SJSA1 (cell line): ENCODE measurements at regions not wholly inside any gene's neighbourhood (a gene's known extent, or its start where the extent isn't known, plus 50 kb on each side); places are given as distances from the start of the nearest gene placed in this dataset.

Experiments used
- DNase-seq, 2 experiments: peaks; one replicate each; pipeline ENCODE4 v3.0.0-alpha.2; 2015 to 2020; ENCODE audit warnings: low spot score in 2 of 2, low read depth in 1 of 2
- H3K27ac ChIP-seq: fragments of 250-450 bp; sonication (Bioruptor Pico); 2 replicates; pipeline ENCODE4 v1.5.1; 2020; ENCODE audit warnings: mild to moderate bottlenecking, moderate library complexity
- H3K27me3 ChIP-seq: fragments of 250-450 bp; sonication (Bioruptor Pico); replicated peaks from 2 replicates; pipeline ENCODE4 v1.5.1; 2020; ENCODE audit warnings: mild to moderate bottlenecking, moderate library complexity
- H3K36me3 ChIP-seq: fragments of 250-450 bp; sonication (Bioruptor Pico); 2 replicates; pipeline ENCODE4 v1.5.1; 2020; ENCODE audit warnings: mild to moderate bottlenecking
- H3K4me1 ChIP-seq: fragments of 250-450 bp; sonication (Bioruptor Pico); replicated peaks from 2 replicates; pipeline ENCODE4 v1.6.1; 2021; ENCODE audit warnings: mild to moderate bottlenecking
- H3K4me3 ChIP-seq: fragments of 250-450 bp; sonication (Bioruptor Pico); 2 replicates; pipeline ENCODE4 v1.5.1; 2020; ENCODE audit warnings: mild to moderate bottlenecking
- H3K9me3 ChIP-seq: fragments of 250-450 bp; sonication (Bioruptor Pico); replicated peaks from 2 replicates; pipeline ENCODE4 v1.5.1; 2020; ENCODE audit warnings: mild to moderate bottlenecking

- H3K4me1 ChIP-seq: no peaks in the 10 kb centered on the region
- H3K27me3 ChIP-seq: peaks cover 13% of the 10 kb centered on the region
- no peak overlapping the region for H3K27ac ChIP-seq
- no peaks in the 10 kb centered on the region for H3K9me3 ChIP-seq
- H3K36me3 ChIP-seq: no peaks in the 10 kb centered on the region
- no peak overlapping the region for H3K4me3 ChIP-seq
- DNase-seq: no peak
Measured at GRCh38 chr21:36532769-36533467, 53.0 kb upstream of the CLDN14 start.

- Histone ChIP-seq H3K27ac (no peak overlapping the region), H3K4me3 (no peak overlapping the region), H3K36me3 (no peaks in the 10 kb centered on the region), H3K4me1 (no peaks in the 10 kb centered on the region), H3K9me3 (no peaks in the 10 kb centered on the region), H3K27me3 (peaks cover 13% of the 10 kb centered on the region)
- DNase-seq: no peak
Measured at GRCh38 chr21:36533468-36533848, 53.5 kb upstream of the CLDN14 start.

- Histone ChIP-seq H3K36me3 (no peaks in the 10 kb centered on the region), H3K9me3 (no peaks in the 10 kb centered on the region), H3K27ac (no peak overlapping the region), H3K4me3 (no peak overlapping the region), H3K27me3 (peaks cover 6% of the 10 kb centered on the region), H3K4me1 (no peaks in the 10 kb centered on the region)
- no peak for DNase-seq
Measured at GRCh38 chr21:36534656-36535055, 54.7 kb upstream of the CLDN14 start.

GRCh38 chr21:36535618-36536241 lies 55.8 kb upstream of the CLDN14 start:
- Histone ChIP-seq H3K9me3 (no peaks in the 10 kb centered on the region), H3K4me3 (no peak overlapping the region), H3K27me3 (0 out of 2 replicates have a peak, but pooled peaks cover 3% of the 10 kb centered on the region), H3K36me3 (no peaks in the 10 kb centered on the region), H3K4me1 (no peaks in the 10 kb centered on the region), H3K27ac (no peak overlapping the region)
- DNase-seq: no peak

- no peaks in the 10 kb centered on the region for H3K9me3 ChIP-seq
- H3K27ac ChIP-seq: no peak overlapping the region
- H3K4me1 ChIP-seq: no peaks in the 10 kb centered on the region
- no peaks in the 10 kb centered on the region for H3K36me3 ChIP-seq
- DNase-seq: no peak
- peaks cover 13% of the 10 kb centered on the region; the same call in 1 of the 2 replicates for H3K27me3 ChIP-seq
- H3K4me3 ChIP-seq: no peak overlapping the region
Measured at GRCh38 chr21:36538761-36539160, 58.8 kb upstream of the CLDN14 start.

GRCh38 chr21:36539434-36540150 lies 59.7 kb upstream of the CLDN14 start:
- peaks cover 13% of the 10 kb centered on the region for H3K27me3 ChIP-seq
- H3K4me1 ChIP-seq: no peaks in the 10 kb centered on the region
- H3K9me3 ChIP-seq: no peaks in the 10 kb centered on the region
- no peak overlapping the region for H3K4me3 ChIP-seq
- no peak overlapping the region for H3K27ac ChIP-seq
- DNase-seq: no peak
- no peaks in the 10 kb centered on the region for H3K36me3 ChIP-seq

GRCh38 chr21:36540700-36541099 lies 60.8 kb upstream of the CLDN14 start:
- Histone ChIP-seq H3K27me3 (peaks cover 12% of the 10 kb centered on the region), H3K9me3 (no peaks in the 10 kb centered on the region), H3K4me3 (no peak overlapping the region), H3K36me3 (no peaks in the 10 kb centered on the region), H3K4me1 (no peaks in the 10 kb centered on the region), H3K27ac (no peak overlapping the region)
- DNase-seq: no peak

- no peaks in the 10 kb centered on the region for H3K4me1 ChIP-seq
- peaks cover 20% of the 10 kb centered on the region for H3K27me3 ChIP-seq
- no peaks in the 10 kb centered on the region for H3K9me3 ChIP-seq
- H3K4me3 ChIP-seq: no peak overlapping the region
- H3K27ac ChIP-seq: no peak overlapping the region
- no peaks in the 10 kb centered on the region for H3K36me3 ChIP-seq
- DNase-seq: no peak
Measured at GRCh38 chr21:36541721-36542139, 61.8 kb upstream of the CLDN14 start.

- H3K27ac ChIP-seq: no peak overlapping the region
- H3K27me3 ChIP-seq: peaks cover 20% of the 10 kb centered on the region
- H3K4me3 ChIP-seq: no peak overlapping the region
- no peak for DNase-seq
- no peaks in the 10 kb centered on the region for H3K4me1 ChIP-seq
- H3K36me3 ChIP-seq: no peaks in the 10 kb centered on the region
- no peaks in the 10 kb centered on the region for H3K9me3 ChIP-seq
Measured at GRCh38 chr21:36542312-36543101, 62.6 kb upstream of the CLDN14 start.

- Histone ChIP-seq H3K4me3 (no peak overlapping the region), H3K9me3 (no peaks in the 10 kb centered on the region), H3K4me1 (no peaks in the 10 kb centered on the region), H3K36me3 (no peaks in the 10 kb centered on the region), H3K27ac (no peak overlapping the region), H3K27me3 (peaks cover 20% of the 10 kb centered on the region)
- no peak for DNase-seq
Measured at GRCh38 chr21:36543924-36544323, 64.0 kb upstream of the CLDN14 start.

GRCh38 chr21:36544545-36544944 lies 64.6 kb upstream of the CLDN14 start:
- no peak for DNase-seq
- Histone ChIP-seq H3K36me3 (no peaks in the 10 kb centered on the region), H3K27me3 (peaks cover 20% of the 10 kb centered on the region), H3K9me3 (no peaks in the 10 kb centered on the region), H3K27ac (no peak overlapping the region), H3K4me3 (no peak overlapping the region), H3K4me1 (no peaks in the 10 kb centered on the region)

- no peaks in the 10 kb centered on the region for H3K9me3 ChIP-seq
- H3K27ac ChIP-seq: no peak overlapping the region
- H3K27me3 ChIP-seq: peaks cover 20% of the 10 kb centered on the region
- no peaks in the 10 kb centered on the region for H3K36me3 ChIP-seq
- H3K4me1 ChIP-seq: no peaks in the 10 kb centered on the region
- no peak overlapping the region for H3K4me3 ChIP-seq
- no peak for DNase-seq
Measured at GRCh38 chr21:36545776-36546511, 66.0 kb upstream of the CLDN14 start.

GRCh38 chr21:36547464-36547863 lies 67.5 kb upstream of the CLDN14 start:
- H3K4me3 ChIP-seq: no peak overlapping the region
- peaks cover 10% of the 10 kb centered on the region; the same call in 1 of the 2 replicates for H3K4me1 ChIP-seq
- H3K36me3 ChIP-seq: no peaks in the 10 kb centered on the region
- no peaks in the 10 kb centered on the region for H3K9me3 ChIP-seq
- H3K27me3 ChIP-seq: peaks cover 11% of the 10 kb centered on the region
- DNase-seq: no peak
- no peak overlapping the region for H3K27ac ChIP-seq
